Endothelial cell (in vitro differentiated cells): ENCODE measurements at regions not wholly inside any gene's neighbourhood (a gene's known extent, or its start where the extent isn't known, plus 50 kb on each side); places are given as distances from the start of the nearest gene placed in this dataset.

Experiments used
- DNase-seq: peaks from one replicate; pipeline ENCODE4 v3.0.0; 2021; ENCODE audit warnings: low spot score
- H3K27ac Mint-ChIP-seq: one replicate; pipeline ENCODE4 v1.8.0; 2021; ENCODE audit warnings: mixed read lengths, inconsistent platforms; ENCODE audit not compliant: unreplicated experiment
- H3K27me3 Mint-ChIP-seq: one replicate; pipeline ENCODE4 v1.8.0; 2021; ENCODE audit warnings: mild to moderate bottlenecking, moderate library complexity, mixed read lengths, inconsistent platforms; ENCODE audit not compliant: unreplicated experiment
- H3K36me3 Mint-ChIP-seq: one replicate; pipeline ENCODE4 v1.8.0; 2021; ENCODE audit warnings: mild to moderate bottlenecking, low read depth, mixed read lengths, inconsistent platforms; ENCODE audit not compliant: unreplicated experiment
- H3K4me1 Mint-ChIP-seq: one replicate; pipeline ENCODE4 v1.8.0; 2021; ENCODE audit warnings: mild to moderate bottlenecking, mixed read lengths, inconsistent platforms; ENCODE audit not compliant: unreplicated experiment
- H3K4me3 Mint-ChIP-seq: one replicate; pipeline ENCODE4 v1.8.0; 2021; ENCODE audit warnings: mild to moderate bottlenecking, mixed read lengths, inconsistent platforms; ENCODE audit not compliant: unreplicated experiment
- H3K9me3 Mint-ChIP-seq: one replicate; pipeline ENCODE4 v1.8.0; 2021; ENCODE audit warnings: mixed read lengths, inconsistent platforms; ENCODE audit not compliant: unreplicated experiment
- TF ChIP-seq, protein P1 (sequence below): fragments of 200-600 bp; sonication (generic); IDR thresholded peaks from one replicate; pipeline ENCODE4 v1.5.0; 2021; ENCODE audit warnings: antibody characterized with exemption; ENCODE audit not compliant: unreplicated experiment

DNA sequence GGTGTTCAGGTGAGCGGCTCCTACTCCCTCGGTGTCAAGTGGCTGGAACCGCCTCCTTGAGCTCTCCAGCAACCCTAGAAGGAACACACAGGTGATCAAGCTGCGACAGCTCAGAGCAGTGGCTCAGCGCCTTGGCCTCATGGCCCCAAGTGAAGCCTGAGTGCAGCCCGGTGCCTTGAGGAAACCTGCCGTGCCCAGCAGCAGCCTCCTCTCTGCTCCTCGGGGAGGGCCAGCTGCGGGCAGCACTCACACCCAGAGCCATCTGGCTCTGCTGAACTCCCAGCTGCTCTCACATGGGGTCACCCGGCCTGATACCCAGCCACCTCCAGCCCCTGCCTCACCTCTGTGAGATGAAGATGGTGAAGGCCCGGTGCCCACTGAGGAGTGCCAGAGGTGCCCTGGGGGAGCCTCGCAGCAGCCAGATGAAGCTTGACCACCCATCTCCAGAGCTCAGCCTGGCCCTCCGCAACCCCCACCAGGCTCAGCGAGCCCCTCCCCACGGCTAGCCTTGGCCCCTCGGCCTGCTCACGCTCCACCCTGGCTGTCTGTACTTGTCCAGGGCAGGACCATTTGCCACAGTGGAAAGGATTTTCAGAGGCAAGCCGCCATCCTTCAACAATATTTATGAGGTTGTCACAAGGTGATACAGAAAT is 70.6 kb upstream of the RAB6C start:
- Mint-ChIP-seq H3K27me3 (peaks cover 9% of the 10 kb centered on the region), H3K36me3 (no peaks in the 10 kb centered on the region), H3K4me3 (no peak overlapping the region), H3K4me1 (no peaks in the 10 kb centered on the region), H3K27ac (no peak overlapping the region), H3K9me3 (no peaks in the 10 kb centered on the region)
- TF ChIP-seq, protein P1, sequence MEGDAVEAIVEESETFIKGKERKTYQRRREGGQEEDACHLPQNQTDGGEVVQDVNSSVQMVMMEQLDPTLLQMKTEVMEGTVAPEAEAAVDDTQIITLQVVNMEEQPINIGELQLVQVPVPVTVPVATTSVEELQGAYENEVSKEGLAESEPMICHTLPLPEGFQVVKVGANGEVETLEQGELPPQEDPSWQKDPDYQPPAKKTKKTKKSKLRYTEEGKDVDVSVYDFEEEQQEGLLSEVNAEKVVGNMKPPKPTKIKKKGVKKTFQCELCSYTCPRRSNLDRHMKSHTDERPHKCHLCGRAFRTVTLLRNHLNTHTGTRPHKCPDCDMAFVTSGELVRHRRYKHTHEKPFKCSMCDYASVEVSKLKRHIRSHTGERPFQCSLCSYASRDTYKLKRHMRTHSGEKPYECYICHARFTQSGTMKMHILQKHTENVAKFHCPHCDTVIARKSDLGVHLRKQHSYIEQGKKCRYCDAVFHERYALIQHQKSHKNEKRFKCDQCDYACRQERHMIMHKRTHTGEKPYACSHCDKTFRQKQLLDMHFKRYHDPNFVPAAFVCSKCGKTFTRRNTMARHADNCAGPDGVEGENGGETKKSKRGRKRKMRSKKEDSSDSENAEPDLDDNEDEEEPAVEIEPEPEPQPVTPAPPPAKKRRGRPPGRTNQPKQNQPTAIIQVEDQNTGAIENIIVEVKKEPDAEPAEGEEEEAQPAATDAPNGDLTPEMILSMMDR, result no peak
- no peak for DNase-seq

DNA sequence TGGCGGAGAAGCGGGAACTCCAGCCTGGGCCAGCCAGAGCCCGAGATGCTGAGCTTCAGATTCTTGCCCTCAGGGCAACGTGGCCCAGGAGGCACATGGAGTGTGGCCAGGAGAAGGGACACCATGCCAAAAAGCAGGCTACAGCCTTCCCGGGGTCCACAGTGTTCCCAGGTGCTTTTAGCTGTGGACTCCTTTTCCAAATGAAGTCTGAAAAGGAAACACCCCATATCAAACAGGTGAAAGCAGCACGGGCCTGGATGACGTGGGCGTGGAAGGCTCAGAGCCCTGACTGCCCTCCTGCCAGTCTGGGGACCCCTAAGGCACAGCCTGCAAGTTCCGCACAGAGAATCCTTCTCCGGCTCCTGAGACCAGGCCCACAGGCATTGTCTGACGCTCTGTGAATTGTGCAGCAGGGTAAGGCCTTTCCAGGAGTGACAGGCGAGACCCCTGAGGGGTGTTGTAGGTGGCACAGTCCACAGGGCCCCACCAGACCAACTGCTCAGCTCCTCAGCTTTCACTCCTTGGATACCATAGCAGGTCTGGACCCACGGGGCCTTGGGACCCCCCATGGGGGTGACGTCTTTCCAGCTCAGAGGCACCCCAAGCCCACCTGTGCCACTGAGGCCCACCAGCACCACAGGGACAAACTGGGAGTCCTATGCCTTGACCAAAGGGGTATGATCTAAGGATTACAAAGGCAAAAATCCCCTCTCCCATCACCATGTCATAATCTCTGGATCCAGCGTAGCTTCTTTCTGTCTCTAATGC is 69.6 kb upstream of the RAB6C start:
- DNase-seq, result no peak
- Mint-ChIP-seq H3K36me3 (no peaks in the 10 kb centered on the region), H3K27ac (no peak overlapping the region), H3K9me3 (no peaks in the 10 kb centered on the region), H3K4me1 (no peaks in the 10 kb centered on the region), H3K27me3 (peaks cover 11% of the 10 kb centered on the region), H3K4me3 (no peak overlapping the region)
- TF ChIP-seq, protein P1, result no peak

DNA sequence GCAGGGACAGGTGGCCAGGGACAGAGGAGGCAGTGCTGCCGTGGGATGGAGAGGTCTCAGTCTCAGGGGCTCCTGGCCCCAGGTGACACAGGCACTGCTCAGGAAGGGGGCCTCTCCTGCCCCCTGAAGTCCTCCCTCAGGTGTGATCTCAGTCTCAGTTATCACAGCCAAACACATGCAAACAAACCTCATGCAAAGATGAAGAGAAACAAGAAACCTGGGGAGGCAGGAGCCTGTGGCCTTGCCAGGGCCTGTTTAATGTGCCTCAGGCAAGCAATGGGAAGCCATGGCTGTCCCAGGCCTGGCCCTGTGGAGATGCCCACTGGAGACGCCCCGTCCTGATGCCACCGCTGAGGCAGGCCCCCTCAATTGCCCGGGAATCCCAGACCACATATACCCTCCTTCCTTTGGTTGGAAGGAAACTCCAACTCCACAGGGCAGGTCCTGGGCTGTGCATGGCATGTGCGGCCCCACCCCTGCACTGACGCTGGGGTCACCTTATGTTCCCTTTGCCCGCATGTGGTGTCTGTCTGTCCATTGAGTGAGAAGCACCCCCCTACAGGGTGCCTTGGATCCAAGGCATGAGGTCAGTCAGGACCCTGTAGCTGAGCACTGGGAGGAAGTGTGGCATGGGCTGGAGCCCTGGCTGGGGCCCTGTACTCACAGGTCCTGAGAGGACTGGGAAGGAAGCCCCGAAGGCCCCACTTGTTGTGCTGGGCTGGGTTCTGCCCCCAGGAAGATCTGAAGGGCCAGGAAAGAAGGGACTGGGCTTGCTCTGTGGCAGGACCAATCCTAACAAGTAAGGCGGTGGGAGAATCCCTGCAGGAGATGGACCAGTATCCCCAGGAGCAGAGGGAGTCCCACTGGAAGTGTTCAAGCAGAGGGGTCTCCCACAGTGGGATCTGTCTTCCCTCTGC is 68.8 kb upstream of the RAB6C start:
- TF ChIP-seq, protein P1, result no peak
- Mint-ChIP-seq H3K27ac (no peak overlapping the region), H3K27me3 (peaks cover 11% of the 10 kb centered on the region), H3K4me1 (no peaks in the 10 kb centered on the region), H3K4me3 (no peak overlapping the region), H3K36me3 (no peaks in the 10 kb centered on the region), H3K9me3 (no peaks in the 10 kb centered on the region)
- DNase-seq, result no peak

DNA sequence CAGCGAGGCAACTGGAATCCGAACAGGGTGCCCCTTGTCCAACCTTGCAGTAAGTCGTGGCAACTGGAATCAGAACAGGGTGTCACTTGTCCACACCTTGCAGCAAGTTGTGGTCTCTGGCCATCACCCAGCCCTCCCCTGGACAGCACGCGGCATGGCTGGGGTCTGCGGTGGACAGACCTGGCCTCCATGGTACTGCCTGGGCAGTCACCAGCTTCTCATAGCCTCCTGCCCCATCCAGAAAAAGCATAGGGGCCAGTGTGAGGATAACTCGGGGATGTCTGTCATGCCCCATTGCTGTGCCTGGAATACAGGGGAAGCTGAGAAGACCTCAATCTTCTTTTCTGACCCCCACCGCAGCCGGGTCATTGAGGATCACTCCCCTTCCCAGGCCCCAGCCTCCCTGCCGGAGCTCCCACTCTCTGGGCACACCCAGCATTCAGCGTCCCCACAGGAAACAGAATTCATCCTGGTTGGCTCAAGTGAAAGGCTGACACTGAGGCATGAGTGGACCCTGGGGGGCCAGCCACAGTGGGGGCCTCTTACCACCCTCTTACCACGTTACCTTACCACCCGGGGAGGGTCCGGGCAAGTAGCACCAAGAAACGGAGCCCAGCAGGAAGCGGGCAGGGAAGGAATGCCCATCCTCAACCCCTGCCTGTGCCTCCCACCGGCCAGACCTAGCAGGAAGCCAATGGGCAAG is 68.0 kb upstream of the RAB6C start:
- H3K4me1 Mint-ChIP-seq, result no peaks in the 10 kb centered on the region
- DNase-seq, result no peak

More for the DNA sequence above, 68.0 kb upstream of the RAB6C start:
- no peak overlapping the region for H3K27ac Mint-ChIP-seq
- H3K9me3 Mint-ChIP-seq, result no peaks in the 10 kb centered on the region
- peaks cover 11% of the 10 kb centered on the region for H3K27me3 Mint-ChIP-seq
- TF ChIP-seq, protein P1, result no peak
- no peak overlapping the region for H3K4me3 Mint-ChIP-seq
- no peaks in the 10 kb centered on the region for H3K36me3 Mint-ChIP-seq
